Adrenal gland (tissue), 5 donors: ENCODE measurements at regions not wholly inside any gene's neighbourhood (a gene's known extent, or its start where the extent isn't known, plus 50 kb on each side); places are given as distances from the start of the nearest gene placed in this dataset.

ENCODE experiments used
- CTCF ChIP-seq, 6 experiments: fragments of 450-650 bp in 4 of 6; fragments of 200-600 bp in 2 of 6; sonication (generic) in 1 of 6; IDR thresholded peaks; 1 replicate in 5 of 6; 2 replicates in 1 of 6; pipeline versions ENCODE4 v1.5.1 to v1.8.0; 2016 to 2021; ENCODE audit warnings: antibody characterized with exemption in 6 of 6, mild to moderate bottlenecking in 2 of 6, moderate library complexity in 1 of 6
- POLR2A ChIP-seq, 2 donors: fragments of 450-650 bp; IDR thresholded peaks; one replicate each; pipeline ENCODE4 v1.6.1; 2017; ENCODE audit warnings: antibody characterized with exemption in 2 of 2, mild to moderate bottlenecking in 2 of 2, moderate library complexity in 1 of 2
- donor health status: DM: no; HTN: no; CAD: no.

- TF ChIP-seq CTCF (IDR thresholded peaks at IDR 0.05) (no peak), POLR2A (IDR thresholded peaks at IDR 0.05) (no peak)
These were observed 279.6 kb downstream of the TMEM38B start for GRCh38 chr9:105973951-105974351.
